Adrenal gland (tissue), 9 donors: ENCODE measurements at regions not wholly inside any gene's neighbourhood (a gene's known extent, or its start where the extent isn't known, plus 50 kb on each side); places are given as distances from the start of the nearest gene placed in this dataset.

Experiments used
- DNase-seq, 7 donors: peaks; one replicate each; pipeline ENCODE4 v3.0.0-alpha.2; 2019 to 2020
- H3K27ac ChIP-seq, 5 donors: fragments of 200-600 bp; sonication (generic) in 4 of 5; 1 replicate in 3 of 5; 2 replicates in 2 of 5; pipeline versions ENCODE4 v1.5.1 to v1.8.0; 2016 to 2020; ENCODE audit warnings: mild to moderate bottlenecking in 1 of 5
- H3K27me3 ChIP-seq: fragments of 200-600 bp; 2 replicates; pipeline ENCODE4 v1.8.0; 2021
- H3K36me3 ChIP-seq, 2 donors: fragments of 200-600 bp; replicated peaks in 1 of 2; 1 replicate in 1 of 2; 2 replicates in 1 of 2; pipeline versions ENCODE4 v1.5.1 to v1.8.0; 2018 to 2022
- H3K4me1 ChIP-seq, 2 donors: fragments of 200-600 bp; replicated peaks in 1 of 2; 1 replicate in 1 of 2; 2 replicates in 1 of 2; pipeline versions ENCODE4 v1.5.1 to v1.8.0; 2018 to 2021
- H3K4me3 ChIP-seq, 4 donors: fragments of 200-600 bp; sonication (generic) in 3 of 4; one replicate each; pipeline ENCODE4 v1.5.1; 2016 to 2018
- H3K9me3 ChIP-seq, 3 donors: fragments of 200-600 bp; sonication (generic) in 1 of 3; replicated peaks in 1 of 3; 1 replicate in 2 of 3; 2 replicates in 1 of 3; pipeline versions ENCODE4 v1.5.1 to v1.8.0; 2016 to 2021
- CTCF ChIP-seq, 6 experiments: fragments of 450-650 bp in 4 of 6; fragments of 200-600 bp in 2 of 6; sonication (generic) in 1 of 6; IDR thresholded peaks; 1 replicate in 5 of 6; 2 replicates in 1 of 6; pipeline versions ENCODE4 v1.5.1 to v1.8.0; 2016 to 2021; ENCODE audit warnings: antibody characterized with exemption in 6 of 6, mild to moderate bottlenecking in 2 of 6, moderate library complexity in 1 of 6
- POLR2A ChIP-seq, 2 donors: fragments of 450-650 bp; IDR thresholded peaks; one replicate each; pipeline ENCODE4 v1.6.1; 2017; ENCODE audit warnings: antibody characterized with exemption in 2 of 2, mild to moderate bottlenecking in 2 of 2, moderate library complexity in 1 of 2
- WGBS, 4 donors: extraction: QIAGEN DNeasy Blood & Tissue Kit in 2 of 4; methylation state at CpG; one replicate each; pipeline versions ENCODE4 v1.1.5 to v1.1.7; 2013 to 2017; 5-methylcytosine and 5-hydroxymethylcytosine counted together
- intact Hi-C, 2 donors: fragments of 100-400 bp; cut with DNase I; formaldehyde crosslinking; loops; one replicate each; pipeline versions ENCODE4 v1.14.1 to v1.15.0; 2022 to 2023
- donor health status: healthy with polysubstance abuse.
- donor health status: Bipolar disorder and iron deficiency.
- donor health status: DM: yes; HTN: yes; CAD: no.
- donor health status: DM: no; HTN: no; CAD: no.
- donor health status: DM: no; HTN: no; CAD: no.

GRCh38 chr17:13728781-13729180 lies 127.1 kb upstream of the HS3ST3A1 start:
- 64 to 70% (median 67%) methylated on average over 4 of the region's 4 CpGs for WGBS, 4 donors
- H3K36me3 ChIP-seq, result no peaks in the 10 kb centered on the region
- TF ChIP-seq POLR2A (IDR thresholded peaks at IDR 0.05) (no peak), CTCF (IDR thresholded peaks at IDR 0.05) (no peak)
- DNase-seq, result no peak
- no peaks in the 10 kb centered on the region for H3K27me3 ChIP-seq
- H3K9me3 ChIP-seq, result no peaks in the 10 kb centered on the region
- no peaks in the 10 kb centered on the region for H3K4me1 ChIP-seq
- no peak overlapping the region for H3K4me3 ChIP-seq
- H3K27ac ChIP-seq, result no peak overlapping the region
- intact Hi-C loops, result no loop called here

GRCh38 chr17:13729466-13730134 lies 127.9 kb upstream of the HS3ST3A1 start:
- H3K9me3 ChIP-seq, result no peaks in the 10 kb centered on the region
- H3K4me1 ChIP-seq, result no peaks in the 10 kb centered on the region
- DNase-seq, result no peak
- H3K4me3 ChIP-seq, result no peak overlapping the region
- H3K27me3 ChIP-seq, result no peaks in the 10 kb centered on the region
- no peak overlapping the region for H3K27ac ChIP-seq
- 70 to 84% (median 75%) methylated on average over 10 of the region's 10 CpGs for whole genome bisulfite sequencing, 4 donors
- no peaks in the 10 kb centered on the region for H3K36me3 ChIP-seq
- TF ChIP-seq POLR2A (IDR thresholded peaks at IDR 0.05) (no peak), CTCF (IDR thresholded peaks at IDR 0.05) (no peak)
- intact Hi-C loops, result no loop called here

- H3K36me3 ChIP-seq, result no peaks in the 10 kb centered on the region
- H3K9me3 ChIP-seq, result no peaks in the 10 kb centered on the region
- H3K4me1 ChIP-seq, result no peaks in the 10 kb centered on the region
- intact Hi-C loops, result no loop called here
- no peak for DNase-seq
- 30 to 50% (median 41%) methylated on average over 1 of the region's 1 CpG for WGBS, 4 donors
- TF ChIP-seq CTCF (IDR thresholded peaks at IDR 0.05) (no peak), POLR2A (IDR thresholded peaks at IDR 0.05) (no peak)
- H3K4me3 ChIP-seq, result no peak overlapping the region
- no peaks in the 10 kb centered on the region for H3K27me3 ChIP-seq
- no peak overlapping the region for H3K27ac ChIP-seq
Observed at GRCh38 chr17:13734880-13735279, 133.2 kb upstream of the HS3ST3A1 start.

- Histone ChIP-seq H3K27ac (no peak overlapping the region), H3K27me3 (no peaks in the 10 kb centered on the region), H3K9me3 (no peaks in the 10 kb centered on the region), H3K36me3 (no peaks in the 10 kb centered on the region), H3K4me3 (no peak overlapping the region), H3K4me1 (no peaks in the 10 kb centered on the region)
- 33 to 61% (median 49%) methylated on average over 2 of the region's 2 CpGs for WGBS, 4 donors
- DNase-seq, result no peak
- intact Hi-C loops, result no loop called here
- no peak for TF ChIP-seq CTCF (IDR thresholded peaks at IDR 0.05)
- no peak for TF ChIP-seq POLR2A (IDR thresholded peaks at IDR 0.05)
Observed at GRCh38 chr17:13735444-13735843, 133.7 kb upstream of the HS3ST3A1 start.
